ENCODE measurements at regions not wholly inside any gene's neighbourhood (a gene's known extent, or its start where the extent isn't known, plus 50 kb on each side); places are given as distances from the start of the nearest gene placed in this dataset.

GRCh38 chr18:77815666-77816338, 566.2 kb downstream of the GALR1 start:
- no peak overlapping the region for H3K4me3 ChIP-seq (ENCODE audit: low read depth, low read length)
- TF ChIP-seq CTCF (IDR thresholded peaks at IDR 0.05; ENCODE audit: low read depth, low read length, missing control alignments): no peak
- no peak for DNase-seq (ENCODE audit: low read depth)
- in situ Hi-C loops (cut with HindIII; ENCODE audit: low sequenced_read_pairs): no loop called here

- no peak for TF ChIP-seq CTCF (IDR thresholded peaks at IDR 0.05; ENCODE audit: low read depth, low read length, missing control alignments)
- DNase-seq (ENCODE audit: low read depth): no peak
- in situ Hi-C loops (cut with HindIII; ENCODE audit: low sequenced_read_pairs): no loop called here
- H3K4me3 ChIP-seq (ENCODE audit: low read depth, low read length): no peak overlapping the region
Measured at GRCh38 chr18:77818328-77818727, 568.7 kb downstream of the GALR1 start.

GRCh38 chr18:77820472-77820871, 570.8 kb downstream of the GALR1 start:
- in situ Hi-C loops (cut with HindIII; ENCODE audit: low sequenced_read_pairs): no loop called here
- DNase-seq (ENCODE audit: low read depth): no peak
- TF ChIP-seq CTCF (IDR thresholded peaks at IDR 0.05; ENCODE audit: low read depth, low read length, missing control alignments): no peak
- H3K4me3 ChIP-seq (ENCODE audit: low read depth, low read length): no peak overlapping the region

- in situ Hi-C loops (cut with HindIII; ENCODE audit: low sequenced_read_pairs): no loop called here
- TF ChIP-seq CTCF (IDR thresholded peaks at IDR 0.05; ENCODE audit: low read depth, low read length, missing control alignments): no peak
- H3K4me3 ChIP-seq (ENCODE audit: low read depth, low read length): no peak overlapping the region
- DNase-seq (ENCODE audit: low read depth): no peak
Measured at GRCh38 chr18:77821892-77822291, 572.2 kb downstream of the GALR1 start.

GRCh38 chr18:77822632-77823031, 573.0 kb downstream of the GALR1 start:
- in situ Hi-C loops (cut with HindIII; ENCODE audit: low sequenced_read_pairs): no loop called here
- no peak for DNase-seq (ENCODE audit: low read depth)
- TF ChIP-seq CTCF (IDR thresholded peaks at IDR 0.05; ENCODE audit: low read depth, low read length, missing control alignments): no peak
- no peak overlapping the region for H3K4me3 ChIP-seq (ENCODE audit: low read depth, low read length)

- DNase-seq (ENCODE audit: low read depth): no peak
- in situ Hi-C loops (cut with HindIII; ENCODE audit: low sequenced_read_pairs): no loop called here
- no peak for TF ChIP-seq CTCF (IDR thresholded peaks at IDR 0.05; ENCODE audit: low read depth, low read length, missing control alignments)
- no peak overlapping the region for H3K4me3 ChIP-seq (ENCODE audit: low read depth, low read length)
Measured at GRCh38 chr18:77833807-77834206, 584.2 kb downstream of the GALR1 start.

Data from astrocyte of the cerebellum (primary cell).